Smooth muscle cell (in vitro differentiated cells): ENCODE measurements at regions not wholly inside any gene's neighbourhood (a gene's known extent, or its start where the extent isn't known, plus 50 kb on each side); places are given as distances from the start of the nearest gene placed in this dataset.

Experiments
- DNase-seq: peaks from one replicate; lab custom pipeline; 2025; ENCODE audit not compliant: unreplicated experiment; lab: John Stamatoyannopoulos, UW
- H2AFZ ChIP-seq: fragments of 200-600 bp; sonication (generic); 2 replicates; pipeline ENCODE4 v1.6.0; 2016; ENCODE audit warnings: antibody characterized with exemption, low read depth, mild to moderate bottlenecking
- H3F3A ChIP-seq: fragments of 200-600 bp; sonication (generic); 2 replicates; pipeline ENCODE4 v1.6.0; 2017; ENCODE audit warnings: antibody characterized with exemption, low read depth
- H3K27ac ChIP-seq: fragments of 200-600 bp; sonication (generic); 2 replicates; pipeline ENCODE4 v1.5.1; 2016; ENCODE audit warnings: low read depth, mild to moderate bottlenecking
- H3K27me3 ChIP-seq: fragments of 200-600 bp; sonication (generic); 2 replicates; pipeline ENCODE4 v1.6.1; 2016; ENCODE audit warnings: low read depth, mild to moderate bottlenecking
- H3K36me3 ChIP-seq: fragments of 200-600 bp; sonication (generic); 2 replicates; pipeline ENCODE4 v1.5.1; 2016; ENCODE audit warnings: low read depth
- H3K4me1 ChIP-seq: fragments of 200-600 bp; sonication (generic); 2 replicates; pipeline ENCODE4 v1.5.1; 2016; ENCODE audit warnings: low read depth
- H3K4me2 ChIP-seq: fragments of 200-600 bp; sonication (generic); 2 replicates; pipeline ENCODE4 v1.6.0; 2016; ENCODE audit warnings: mild to moderate bottlenecking
- H3K4me3 ChIP-seq: fragments of 200-600 bp; sonication (generic); 2 replicates; pipeline ENCODE4 v1.5.1; 2016; ENCODE audit warnings: mild to moderate bottlenecking
- H3K79me2 ChIP-seq: fragments of 200-600 bp; sonication (generic); 2 replicates; pipeline ENCODE4 v1.6.0; 2016; ENCODE audit warnings: low read depth, mild to moderate bottlenecking
- H3K9ac ChIP-seq: fragments of 200-600 bp; sonication (generic); 2 replicates; pipeline ENCODE4 v1.6.0; 2016; ENCODE audit warnings: low read depth
- H3K9me3 ChIP-seq: fragments of 200-600 bp; sonication (generic); replicated peaks from 2 replicates; pipeline ENCODE4 v1.5.1; 2016; ENCODE audit warnings: low read depth
- H4K20me1 ChIP-seq: fragments of 200-600 bp; sonication (generic); 2 replicates; pipeline ENCODE4 v1.6.0; 2016; ENCODE audit warnings: low read depth
- WGBS: methylation state at CpG from one replicate; pipeline ENCODE4 v1.1.7; 2016; ENCODE audit warnings: low lambda C conversion rate; 5-methylcytosine and 5-hydroxymethylcytosine counted together
- TF ChIP-seq, protein P1 (sequence below): fragments of 200-600 bp; sonication (generic); IDR thresholded peaks from 2 replicates; pipeline ENCODE4 v1.5.1; 2017; ENCODE audit warnings: borderline replicate concordance, mild to moderate bottlenecking, antibody characterized with exemption; ENCODE audit not compliant: insufficient read depth, poor library complexity, severe bottlenecking

DNA sequence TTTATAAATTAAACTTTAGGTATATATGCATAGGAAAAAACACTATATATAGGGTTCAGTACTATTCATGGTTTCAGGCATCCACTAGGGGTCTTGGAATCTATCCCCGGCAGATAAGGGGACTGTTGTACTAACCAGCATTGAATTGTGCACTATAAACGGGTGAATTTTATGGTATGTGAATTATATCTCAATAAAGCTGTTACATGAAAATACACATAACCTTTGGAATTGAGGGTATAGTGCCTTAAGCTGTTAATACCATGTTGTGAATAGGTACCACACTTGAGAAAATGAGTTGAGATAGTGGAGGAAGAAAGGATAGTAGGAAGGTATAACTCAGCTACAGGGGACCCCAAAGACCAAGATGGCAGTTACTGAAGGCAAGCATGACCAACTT lies 167.3 kb downstream of the HAUS1 start:
- TF ChIP-seq, protein P1, sequence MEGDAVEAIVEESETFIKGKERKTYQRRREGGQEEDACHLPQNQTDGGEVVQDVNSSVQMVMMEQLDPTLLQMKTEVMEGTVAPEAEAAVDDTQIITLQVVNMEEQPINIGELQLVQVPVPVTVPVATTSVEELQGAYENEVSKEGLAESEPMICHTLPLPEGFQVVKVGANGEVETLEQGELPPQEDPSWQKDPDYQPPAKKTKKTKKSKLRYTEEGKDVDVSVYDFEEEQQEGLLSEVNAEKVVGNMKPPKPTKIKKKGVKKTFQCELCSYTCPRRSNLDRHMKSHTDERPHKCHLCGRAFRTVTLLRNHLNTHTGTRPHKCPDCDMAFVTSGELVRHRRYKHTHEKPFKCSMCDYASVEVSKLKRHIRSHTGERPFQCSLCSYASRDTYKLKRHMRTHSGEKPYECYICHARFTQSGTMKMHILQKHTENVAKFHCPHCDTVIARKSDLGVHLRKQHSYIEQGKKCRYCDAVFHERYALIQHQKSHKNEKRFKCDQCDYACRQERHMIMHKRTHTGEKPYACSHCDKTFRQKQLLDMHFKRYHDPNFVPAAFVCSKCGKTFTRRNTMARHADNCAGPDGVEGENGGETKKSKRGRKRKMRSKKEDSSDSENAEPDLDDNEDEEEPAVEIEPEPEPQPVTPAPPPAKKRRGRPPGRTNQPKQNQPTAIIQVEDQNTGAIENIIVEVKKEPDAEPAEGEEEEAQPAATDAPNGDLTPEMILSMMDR: no peak
- Histone ChIP-seq H3K4me1 (no peaks in the 10 kb centered on the region), H3K4me3 (no peak overlapping the region), H4K20me1 (no peaks in the 10 kb centered on the region), H2AFZ (no peak overlapping the region), H3K9ac (no peak overlapping the region), H3K9me3 (no peaks in the 10 kb centered on the region), H3K79me2 (no peaks in the 10 kb centered on the region), H3K4me2 (no peak overlapping the region), H3K36me3 (no peaks in the 10 kb centered on the region), H3K27me3 (no peaks in the 10 kb centered on the region), H3F3A (no peaks in the 10 kb centered on the region), H3K27ac (no peak overlapping the region)
- DNase-seq: no peak
- 92% methylated on average over 2 of the region's 2 CpGs for WGBS

DNA sequence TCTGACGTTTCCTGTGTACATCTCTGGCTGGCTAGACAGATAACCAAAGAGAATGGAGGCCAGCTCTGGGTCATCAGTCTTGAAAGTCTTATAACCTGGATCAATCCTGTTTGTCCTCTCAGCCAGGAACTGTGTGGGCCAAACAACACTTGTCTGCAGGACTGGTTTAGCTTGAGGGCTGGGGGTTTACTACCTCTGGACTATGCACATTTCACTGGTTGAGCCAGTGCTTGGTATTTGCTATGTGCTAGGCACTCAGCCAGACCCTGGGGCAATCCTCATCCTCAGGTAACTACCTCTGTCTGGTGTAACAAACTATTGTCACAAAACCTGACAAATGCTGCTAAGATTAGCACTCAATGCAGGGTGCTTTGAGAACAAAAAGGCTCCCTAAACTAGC lies 169.7 kb downstream of the HAUS1 start:
- Histone ChIP-seq H3K27me3 (no peaks in the 10 kb centered on the region), H3K79me2 (no peaks in the 10 kb centered on the region), H2AFZ (no peak overlapping the region), H3K4me2 (no peak overlapping the region), H3K4me1 (no peaks in the 10 kb centered on the region), H3K4me3 (no peak overlapping the region), H3K9ac (no peak overlapping the region), H3K27ac (no peak overlapping the region), H3K9me3 (no peaks in the 10 kb centered on the region), H4K20me1 (no peaks in the 10 kb centered on the region), H3K36me3 (no peaks in the 10 kb centered on the region), H3F3A (no peaks in the 10 kb centered on the region)
- TF ChIP-seq, protein P1: no peak
- DNase-seq: no peak
- WGBS: 38% methylated on average over 1 of the region's 1 CpG

DNA sequence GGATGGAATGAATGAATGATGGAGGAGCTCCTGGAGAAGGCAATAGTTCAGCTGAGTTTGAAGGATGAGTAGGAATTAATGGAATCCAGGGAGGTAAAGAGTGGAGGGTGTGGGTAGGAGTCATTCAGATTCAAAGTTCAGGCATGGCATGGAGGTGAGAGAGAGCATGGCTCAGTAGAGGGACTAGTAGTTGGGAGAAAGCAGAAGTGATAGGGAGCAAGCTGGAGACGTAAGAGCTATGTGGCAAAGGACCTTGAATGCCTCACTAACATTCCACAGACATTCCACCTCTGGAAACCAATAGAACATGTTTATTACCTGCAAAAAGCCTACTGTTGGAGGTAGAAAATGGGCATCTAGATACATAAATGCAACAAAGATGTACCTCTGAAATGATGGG lies 170.1 kb downstream of the HAUS1 start:
- no peaks in the 10 kb centered on the region for H3F3A ChIP-seq
- 62% methylated on average over 1 of the region's 1 CpG for WGBS
- TF ChIP-seq, protein P1: no peak

DNA sequence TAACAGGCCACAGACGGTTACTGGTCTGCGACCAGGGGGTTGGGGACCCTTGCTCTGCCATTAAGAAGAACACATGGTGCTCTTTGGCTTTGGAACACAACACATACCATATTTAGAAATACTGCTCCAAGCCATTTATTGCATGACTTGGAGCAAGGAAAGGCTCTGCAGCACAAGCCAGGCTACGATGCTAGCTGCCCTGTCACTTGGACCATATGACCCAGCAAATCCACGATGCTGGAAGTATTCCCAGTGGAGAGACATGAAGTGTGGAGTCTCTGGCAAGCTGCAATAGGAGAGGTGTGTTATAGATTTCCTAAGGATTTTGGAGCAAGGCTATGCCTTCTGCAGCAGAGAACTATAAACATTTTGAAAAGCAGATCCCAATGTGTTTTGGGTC lies 171.2 kb downstream of the HAUS1 start:
- no peak overlapping the region for H3K4me3 ChIP-seq
- H3F3A ChIP-seq: no peaks in the 10 kb centered on the region
- 93% methylated on average over 4 of the region's 4 CpGs for WGBS
- TF ChIP-seq, protein P1: no peak
- H3K79me2 ChIP-seq: no peaks in the 10 kb centered on the region
- H3K9ac ChIP-seq: no peak overlapping the region
- H3K9me3 ChIP-seq: no peaks in the 10 kb centered on the region
- H3K36me3 ChIP-seq: no peaks in the 10 kb centered on the region
- H3K27ac ChIP-seq: no peak overlapping the region
- no peak overlapping the region for H3K4me2 ChIP-seq
- H2AFZ ChIP-seq: no peak overlapping the region
- H3K27me3 ChIP-seq: no peaks in the 10 kb centered on the region
- no peaks in the 10 kb centered on the region for H4K20me1 ChIP-seq
- no peaks in the 10 kb centered on the region for H3K4me1 ChIP-seq
- DNase-seq: no peak

More for the DNA sequence above, 170.1 kb downstream of the HAUS1 start:
- Histone ChIP-seq H3K27ac (no peak overlapping the region), H3K4me3 (no peak overlapping the region), H4K20me1 (no peaks in the 10 kb centered on the region), H2AFZ (no peak overlapping the region), H3K36me3 (no peaks in the 10 kb centered on the region), H3K79me2 (no peaks in the 10 kb centered on the region), H3K4me2 (no peak overlapping the region), H3K27me3 (no peaks in the 10 kb centered on the region), H3K9me3 (no peaks in the 10 kb centered on the region), H3K4me1 (no peaks in the 10 kb centered on the region), H3K9ac (no peak overlapping the region)
- no peak for DNase-seq
